Spleen (tissue), 11 donors: ENCODE measurements at regions not wholly inside any gene's neighbourhood (a gene's known extent, or its start where the extent isn't known, plus 50 kb on each side); places are given as distances from the start of the nearest gene placed in this dataset.

Experiments used
- DNase-seq: peaks from one replicate; pipeline ENCODE4 v3.0.0-alpha.2; 2020
- H3K27ac ChIP-seq, 8 donors: fragments of 200-600 bp; sonication (generic) in 7 of 8; 1 replicate in 4 of 8; 2 replicates in 4 of 8; pipeline versions ENCODE4 v1.5.0 to v1.8.0; 2016 to 2021; ENCODE audit warnings: inconsistent platforms in 4 of 8, mild to moderate bottlenecking in 4 of 8, moderate library complexity in 1 of 8
- H3K27me3 ChIP-seq, 7 donors: fragments of 200-600 bp; sonication (generic) in 6 of 7; replicated peaks in 1 of 7; 1 replicate in 4 of 7; 2 replicates in 3 of 7; pipeline versions ENCODE4 v1.5.0 to v1.8.0; 2016 to 2021; ENCODE audit warnings: inconsistent platforms in 3 of 7, mild to moderate bottlenecking in 1 of 7
- H3K36me3 ChIP-seq, 6 donors: fragments of 200-600 bp; sonication (generic) in 5 of 6; 1 replicate in 4 of 6; 2 replicates in 2 of 6; pipeline versions ENCODE4 v1.5.0 to v1.8.0; 2016 to 2021; ENCODE audit warnings: inconsistent platforms in 2 of 6
- H3K4me1 ChIP-seq, 6 donors: fragments of 200-600 bp; sonication (generic) in 5 of 6; 1 replicate in 3 of 6; 2 replicates in 3 of 6; pipeline versions ENCODE4 v1.5.0 to v1.8.0; 2016 to 2021; ENCODE audit warnings: inconsistent platforms in 3 of 6
- H3K4me3 ChIP-seq, 8 donors: fragments of 200-600 bp; sonication (generic) in 7 of 8; 1 replicate in 4 of 8; 2 replicates in 4 of 8; pipeline versions ENCODE4 v1.5.0 to v1.8.0; 2016 to 2021; ENCODE audit warnings: inconsistent platforms in 4 of 8, mild to moderate bottlenecking in 4 of 8, moderate library complexity in 2 of 8
- H3K9me3 ChIP-seq, 8 donors: fragments of 200-600 bp; sonication (generic) in 7 of 8; 1 replicate in 4 of 8; 2 replicates in 4 of 8; pipeline versions ENCODE4 v1.5.0 to v1.8.0; 2016 to 2021; ENCODE audit warnings: inconsistent platforms in 4 of 8
- CTCF ChIP-seq, 11 experiments: fragments of 200-600 bp in 7 of 11; fragments of 450-650 bp in 4 of 11; sonication (generic) in 4 of 11; IDR thresholded peaks in 8 of 11; conservative IDR thresholded peaks in 3 of 11; 1 replicate in 7 of 11; 2 replicates in 4 of 11; pipeline versions ENCODE4 v1.4.0 to v1.8.0; 2016 to 2021; ENCODE audit warnings: antibody characterized with exemption in 11 of 11, inconsistent platforms in 4 of 11, mild to moderate bottlenecking in 1 of 11
- POLR2A ChIP-seq, 3 donors: fragments of 450-650 bp; IDR thresholded peaks; one replicate each; pipeline ENCODE4 v1.5.1; 2017; ENCODE audit warnings: antibody characterized with exemption in 3 of 3, mild to moderate bottlenecking in 1 of 3
- POLR2AphosphoS5 ChIP-seq, 3 donors: sonication (generic); formaldehyde crosslinking; IDR thresholded peaks; one replicate each; pipeline ENCODE4 v1.5.1; 2017; ENCODE audit warnings: antibody characterized with exemption in 3 of 3
- WGBS, 5 donors: extraction: QIAGEN DNeasy Blood & Tissue Kit in 3 of 5; methylation state at CpG; one replicate each; pipeline versions ENCODE4 v1.1.5 to v1.1.7; 2013 to 2018; 5-methylcytosine and 5-hydroxymethylcytosine counted together
- intact Hi-C: fragments of 100-400 bp; cut with DNase I; formaldehyde crosslinking; loops from one replicate; pipeline ENCODE4 v1.15.0; 2023; ENCODE audit warnings: low total_unique reads
- donor health status: healthy with polysubstance abuse.
- donor health status: DM: no; HTN: no; CAD: no; lungs with moderate emphysema.
- donor health status: DM: no; HTN: no; CAD: no.
- donor health status: Bipolar disorder and iron deficiency.
- donor health status: healthy.
- donor health status: DM: no; HTN: no; CAD: no.
- donor health status: DM: yes; HTN: yes; CAD: no.

- WGBS, 5 donors = 87 to 95% (median 91%) methylated on average over 1 of the region's 1 CpG
- no peaks in the 10 kb centered on the region for H3K27me3 ChIP-seq
- H3K4me3 ChIP-seq = no peak overlapping the region
- no peaks in the 10 kb centered on the region for H3K36me3 ChIP-seq
- peaks cover 10 to 26% (median 23%) of the 10 kb centered on the region in 6 donors for H3K4me1 ChIP-seq
- intact Hi-C loops = loop anchor here (10.0 kb wide), 1 partner anchor 104 kb away; the partner anchor contains the start of genes CASP3 and PRIMPOL
- H3K27ac ChIP-seq = no peak overlapping the region
- TF ChIP-seq POLR2AphosphoS5 (IDR thresholded peaks at IDR 0.05) = no peak
- TF ChIP-seq CTCF (IDR thresholded peaks at IDR 0.05 in 8 of 11, conservative IDR thresholded peaks at IDR 0.05 in 3 of 11) = no peak
- no peaks in the 10 kb centered on the region for H3K9me3 ChIP-seq
- no peak for DNase-seq
These were observed 66.0 kb upstream of the IRF2 start for GRCh38 chr4:184540307-184540706.

- 2 to 3% (median 3%) methylated on average over 18 of the region's 18 CpGs for WGBS, 5 donors
- intact Hi-C loops = loop anchor here (5.0 to 10.0 kb wide), 3 partner anchors 63 to 271 kb away; partner anchors contain the start of gene IRF2
These were observed 63.8 kb upstream of the IRF2 start for GRCh38 chr4:184538023-184538599.

GRCh38 chr4:184537269-184538022 is 63.1 kb upstream of the IRF2 start:
- intact Hi-C loops = loop anchor here (5.0 to 10.0 kb wide), 3 partner anchors 63 to 270 kb away; partner anchors contain the start of gene IRF2
- peak overlapping the region; percentile 95 to 99 (median 98) for H3K27ac ChIP-seq
- H3K4me1 ChIP-seq = peaks cover 24 to 54% (median 48%) of the 10 kb centered on the region in 6 donors

More at GRCh38 chr4:184538023-184538599, 63.8 kb upstream of the IRF2 start:
- peaks cover 24 to 47% (median 44%) of the 10 kb centered on the region in 6 donors for H3K4me1 ChIP-seq
- peak overlapping the region; percentile 52 to 82 (median 55) for H3K4me3 ChIP-seq
- peak; percentile 92 for DNase-seq
- H3K27me3 ChIP-seq = no peaks in the 10 kb centered on the region
- H3K27ac ChIP-seq = peak overlapping the region; percentile 95 to 99 (median 98)
- H3K36me3 ChIP-seq = no peaks in the 10 kb centered on the region
- H3K9me3 ChIP-seq = no peaks in the 10 kb centered on the region
- peak; percentile 58 to 93 (median 79) for TF ChIP-seq CTCF (IDR thresholded peaks at IDR 0.05 in 8 of 11, conservative IDR thresholded peaks at IDR 0.05 in 3 of 11)
- TF ChIP-seq POLR2A (IDR thresholded peaks at IDR 0.05) = no peak
- peak in 1 of 3 donors; percentile 74 for TF ChIP-seq POLR2AphosphoS5 (IDR thresholded peaks at IDR 0.05)

More at GRCh38 chr4:184537269-184538022, 63.1 kb upstream of the IRF2 start:
- Histone ChIP-seq H3K27me3 (no peaks in the 10 kb centered on the region), H3K9me3 (no peaks in the 10 kb centered on the region), H3K36me3 (no peaks in the 10 kb centered on the region), H3K4me3 (peak overlapping the region; percentile 52 to 82 (median 55))
- 0 to 1% (median 0%) methylated on average over 24 to 29 of the region's 29 CpGs for WGBS, 5 donors
- DNase-seq = peak; percentile 97
- no peak for TF ChIP-seq CTCF (IDR thresholded peaks at IDR 0.05 in 8 of 11, conservative IDR thresholded peaks at IDR 0.05 in 3 of 11)
- peak; percentile 99 for TF ChIP-seq POLR2AphosphoS5 (IDR thresholded peaks at IDR 0.05)
- TF ChIP-seq POLR2A (IDR thresholded peaks at IDR 0.05) = peak; percentile 43 to 93 (median 89)
